ENCODE measurements at regions not wholly inside any gene's neighbourhood (a gene's known extent, or its start where the extent isn't known, plus 50 kb on each side); places are given as distances from the start of the nearest gene placed in this dataset.

GRCh38 chr3:181239441-181239840 is 249.9 kb upstream of the DNAJC19 start:
- intact Hi-C loops (cut with DNase I), result no loop called here
- ATAC-seq (no peak), DNase-seq (no peak), FAIRE-seq (no peak)
- H3K27me3 ChIP-seq, result no peaks in the 10 kb centered on the region
- H3K27ac ChIP-seq, result no peak overlapping the region
- 60 to 65% methylated on average over 2 of the region's 2 CpGs for WGBS, 2 donors
- H3K36me3 ChIP-seq, result no peaks in the 10 kb centered on the region
- TF ChIP-seq CTCF (IDR thresholded peaks at IDR 0.05), result no peak
- H3K4me1 ChIP-seq, result no peaks in the 10 kb centered on the region
- no peaks in the 10 kb centered on the region for H3K9me3 ChIP-seq
- no peak overlapping the region for H3K4me3 ChIP-seq

GRCh38 chr3:181230258-181230657 is 240.7 kb upstream of the DNAJC19 start:
- FAIRE-seq, result no peak
- 76 to 83% methylated on average over 5 of the region's 5 CpGs for WGBS, 2 donors

GRCh38 chr3:181213347-181213746 is 223.8 kb upstream of the DNAJC19 start:
- intact Hi-C loops (cut with DNase I), result no loop called here
- H3K27ac ChIP-seq, result no peak overlapping the region
- H3K27me3 ChIP-seq, result peaks cover 0 to 7% (median 0%) of the 10 kb centered on the region in 4 donors
- no peak for ATAC-seq
- H3K4me1 ChIP-seq, result no peaks in the 10 kb centered on the region
- TF ChIP-seq CTCF (IDR thresholded peaks at IDR 0.05), result no peak
- H3K9me3 ChIP-seq, result no peaks in the 10 kb centered on the region
- 48 to 56% methylated on average over 2 of the region's 2 CpGs for WGBS, 2 donors
- no peak for DNase-seq
- H3K4me3 ChIP-seq, result no peak overlapping the region
- no peaks in the 10 kb centered on the region for H3K36me3 ChIP-seq
- no peak for FAIRE-seq

More at GRCh38 chr3:181230258-181230657, 240.7 kb upstream of the DNAJC19 start:
- Histone ChIP-seq H3K27ac (no peak overlapping the region), H3K9me3 (no peaks in the 10 kb centered on the region), H3K27me3 (no peaks in the 10 kb centered on the region), H3K36me3 (no peaks in the 10 kb centered on the region), H3K4me1 (no peaks in the 10 kb centered on the region), H3K4me3 (no peak overlapping the region)
- ATAC-seq (no peak), DNase-seq (peak in 1 of 6 donors; percentile 22)
- intact Hi-C loops (cut with DNase I), result no loop called here
- TF ChIP-seq CTCF (IDR thresholded peaks at IDR 0.05), result no peak

- 67 to 80% methylated on average over 1 of the region's 1 CpG for WGBS, 2 donors
- H3K36me3 ChIP-seq, result no peaks in the 10 kb centered on the region
- H3K27ac ChIP-seq, result no peak overlapping the region
- no peak overlapping the region for H3K4me3 ChIP-seq
- ATAC-seq (no peak), FAIRE-seq (no peak), DNase-seq (no peak)
- H3K4me1 ChIP-seq, result no peaks in the 10 kb centered on the region
- H3K27me3 ChIP-seq, result peaks cover 0 to 7% (median 0%) of the 10 kb centered on the region in 4 donors
- no peaks in the 10 kb centered on the region for H3K9me3 ChIP-seq
- intact Hi-C loops (cut with DNase I), result no loop called here
- TF ChIP-seq CTCF (IDR thresholded peaks at IDR 0.05), result no peak
These were observed 222.7 kb upstream of the DNAJC19 start for GRCh38 chr3:181212271-181212670.

GRCh38 chr3:181210275-181210674 is 220.7 kb upstream of the DNAJC19 start:
- ATAC-seq (no peak), DNase-seq (no peak), FAIRE-seq (no peak)
- no peak overlapping the region for H3K4me3 ChIP-seq
- no peaks in the 10 kb centered on the region for H3K4me1 ChIP-seq
- no peak overlapping the region for H3K27ac ChIP-seq
- TF ChIP-seq CTCF (IDR thresholded peaks at IDR 0.05), result no peak
- no peaks in the 10 kb centered on the region for H3K9me3 ChIP-seq
- peaks cover 0 to 7% (median 0%) of the 10 kb centered on the region in 4 donors for H3K27me3 ChIP-seq
- WGBS, 2 donors, result 7 to 10% methylated on average over 2 of the region's 2 CpGs
- H3K36me3 ChIP-seq, result no peaks in the 10 kb centered on the region
- intact Hi-C loops (cut with DNase I), result no loop called here
